TTC549 (cell line): ENCODE measurements at regions not wholly inside any gene's neighbourhood (a gene's known extent, or its start where the extent isn't known, plus 50 kb on each side); places are given as distances from the start of the nearest gene placed in this dataset.
A peak's percentile ranks its signal among the peaks of the same experiment; 100 is the strongest.
"Not testable (repeated sequence)": the region's sequence is repeated elsewhere in the genome, so short reads cannot be mapped to it uniquely, and the experiment has no call there.

Experiments
- FAIRE-seq: peaks from 2 replicates; lab custom pipeline; 2012; peaks lifted over from hg19 to GRCh38; lab: Jason Lieb, UNC

- no peak for FAIRE-seq
Observed at GRCh38 chr5:87608385-87608784, 195.7 kb upstream of the CCNH start.

GRCh38 chr5:87605663-87606062, 192.9 kb upstream of the CCNH start:
- no peak for FAIRE-seq

GRCh38 chr5:87599778-87600177, 187.0 kb upstream of the CCNH start:
- FAIRE-seq: no peak

- no peak for FAIRE-seq
Observed at GRCh38 chr5:87598460-87598859, 185.7 kb upstream of the CCNH start.

GRCh38 chr5:87594566-87594965, 181.8 kb upstream of the CCNH start:
- no peak for FAIRE-seq

- no peak for FAIRE-seq
Observed at GRCh38 chr5:87589587-87589986, 176.9 kb upstream of the CCNH start.

- no peak for FAIRE-seq
Observed at GRCh38 chr5:87588316-87588715, 175.6 kb upstream of the CCNH start.

GRCh38 chr5:87583704-87584103, 171.0 kb upstream of the CCNH start:
- FAIRE-seq: not testable (repeated sequence)

- FAIRE-seq: no peak
Observed at GRCh38 chr5:87582149-87582548, 169.4 kb upstream of the CCNH start.

GRCh38 chr5:87581661-87582060, 168.9 kb upstream of the CCNH start:
- FAIRE-seq: no peak

GRCh38 chr5:87579678-87580077, 166.9 kb upstream of the CCNH start:
- FAIRE-seq: no peak

GRCh38 chr5:87576867-87577266, 164.1 kb upstream of the CCNH start:
- no peak for FAIRE-seq

GRCh38 chr5:87576306-87576705, 163.6 kb upstream of the CCNH start:
- not testable (repeated sequence) for FAIRE-seq

- FAIRE-seq: no peak
Observed at GRCh38 chr5:87574106-87574505, 161.4 kb upstream of the CCNH start.

GRCh38 chr5:87572611-87573010, 159.9 kb upstream of the CCNH start:
- FAIRE-seq: no peak

GRCh38 chr5:87572090-87572489, 159.4 kb upstream of the CCNH start:
- FAIRE-seq: no peak

- no peak for FAIRE-seq
Observed at GRCh38 chr5:87570366-87570765, 157.6 kb upstream of the CCNH start.

- FAIRE-seq: peak; percentile 88
Observed at GRCh38 chr5:87562068-87562467, 149.3 kb upstream of the CCNH start.

GRCh38 chr5:87560528-87560927, 147.8 kb upstream of the CCNH start:
- FAIRE-seq: no peak

GRCh38 chr5:87551911-87552310, 139.2 kb upstream of the CCNH start:
- FAIRE-seq: no peak

- FAIRE-seq: no peak
Observed at GRCh38 chr5:87541676-87542075, 128.9 kb upstream of the CCNH start.

- FAIRE-seq: no peak
Observed at GRCh38 chr5:87541033-87541432, 128.3 kb upstream of the CCNH start.

GRCh38 chr5:87539839-87540238, 127.1 kb upstream of the CCNH start:
- no peak for FAIRE-seq

GRCh38 chr5:87536365-87536764, 123.6 kb upstream of the CCNH start:
- no peak for FAIRE-seq

- no peak for FAIRE-seq
Observed at GRCh38 chr5:87535706-87536105, 123.0 kb upstream of the CCNH start.
